ENCODE measurements at regions not wholly inside any gene's neighbourhood (a gene's known extent, or its start where the extent isn't known, plus 50 kb on each side); places are given as distances from the start of the nearest gene placed in this dataset.

- no peaks in the 10 kb centered on the region for H3K36me3 ChIP-seq (replicated peaks in 1 of 2; ENCODE audit: control insufficient read depth in 1 of 2, insufficient read depth in 2 of 2, low read length in 1 of 2)
- H3K9me3 ChIP-seq, result no peaks in the 10 kb centered on the region
- WGBS (ENCODE audit: low lambda C conversion rate), result 0% methylated on average over 3 of the region's 3 CpGs
- H3K4me3 ChIP-seq (ENCODE audit: low read depth in 2 of 2, low read length in 1 of 2), result no peak overlapping the region
- H3K27me3 ChIP-seq (ENCODE audit: insufficient read depth), result no peaks in the 10 kb centered on the region; the same call in 1 of the 2 replicates
- H4K20me1 ChIP-seq (ENCODE audit: insufficient read depth), result no peaks in the 10 kb centered on the region
- TF ChIP-seq USF2 (IDR thresholded peaks at IDR 0.05; ENCODE audit: borderline replicate concordance, low read depth, low read length) (no peak), CTCF (IDR thresholded peaks at IDR 0.05) (no peak), RXRA (IDR thresholded peaks at IDR 0.05; ENCODE audit: borderline replicate concordance, low read depth) (no peak), JUND (IDR thresholded peaks at IDR 0.05) (no peak), NRF1 (IDR thresholded peaks at IDR 0.05; ENCODE audit: low read depth, low read length) (no peak), NFIC (IDR thresholded peaks at IDR 0.05; ENCODE audit: borderline replicate concordance) (no peak), TAF1 (IDR thresholded peaks at IDR 0.05; ENCODE audit: borderline replicate concordance, low read depth, low read length) (no peak), SIN3A (IDR thresholded peaks at IDR 0.05; ENCODE audit: borderline replicate concordance, low read depth, low read length) (no peak), SMC3 (IDR thresholded peaks at IDR 0.05; ENCODE audit: low read depth, low read length) (no peak), MAX (IDR thresholded peaks at IDR 0.05; ENCODE audit: low read depth) (no peak), FOXM1 (IDR thresholded peaks at IDR 0.05; ENCODE audit: low read depth) (no peak), RCOR1 (IDR thresholded peaks at IDR 0.05; ENCODE audit: low read length) (no peak), ZBTB33 (IDR thresholded peaks at IDR 0.05; ENCODE audit: borderline replicate concordance, low read depth) (no peak), MXI1 (IDR thresholded peaks at IDR 0.05; ENCODE audit: low read depth, low read length) (no peak), GATA2 (CRISPR knock-in tag; IDR thresholded peaks at IDR 0.05) (no peak), EZH2phosphoT487 (IDR thresholded peaks at IDR 0.05; ENCODE audit: borderline replicate concordance, low read depth) (no peak), IRF3 (IDR thresholded peaks at IDR 0.05; ENCODE audit: low read depth, low read length) (no peak), ELF1 (IDR thresholded peaks at IDR 0.05) (no peak)
- no peak overlapping the region for H2AFZ ChIP-seq (ENCODE audit: low read depth)
- ChIA-PET POLR2A (no interaction called here), CTCF (interaction anchor here (1.3 kb wide), 1 partner anchor 8 kb away, joined by 5 read pairs; no protein-coding TSS in a partner anchor)
- no peaks in the 10 kb centered on the region for H3K79me2 ChIP-seq (ENCODE audit: insufficient read depth)
- no peak overlapping the region for H3K27ac ChIP-seq (ENCODE audit: low read depth in 2 of 2, low read length in 1 of 2)
- DNase-seq, result no peak
- no peaks in the 10 kb centered on the region for H3K4me1 ChIP-seq (ENCODE audit: control insufficient read depth in 1 of 2, insufficient read depth in 2 of 2, low read depth in 1 of 2, low read length in 1 of 2)
- H3K9ac ChIP-seq, result no peak overlapping the region
- H3K9me2 ChIP-seq, result no peaks in the 10 kb centered on the region
- no peaks in the 10 kb centered on the region for H3F3A ChIP-seq (replicated peaks; ENCODE audit: insufficient read depth)
- no peak overlapping the region for H3K4me2 ChIP-seq
These were observed 81.4 kb upstream of the UQCRFS1 start for GRCh38 chr19:29294343-29294811.

All from SK-N-SH (cell line).